ENCODE measurements at regions not wholly inside any gene's neighbourhood (a gene's known extent, or its start where the extent isn't known, plus 50 kb on each side); places are given as distances from the start of the nearest gene placed in this dataset.
"Not testable (repeated sequence)": the region's sequence is repeated elsewhere in the genome, so short reads cannot be mapped to it uniquely, and the experiment has no call there.

GRCh38 chr4:101606989-101607388, 183.5 kb upstream of the BANK1 start:
- not testable (repeated sequence) for TF ChIP-seq CTCF (IDR thresholded peaks at IDR 0.05; ENCODE audit: insufficient read depth, low read depth, low read length); EZH2 (IDR thresholded peaks at IDR 0.05; ENCODE audit: insufficient read depth, low read length)

All from astrocyte (in vitro differentiated cells and primary cell).